ENCODE measurements at regions not wholly inside any gene's neighbourhood (a gene's known extent, or its start where the extent isn't known, plus 50 kb on each side); places are given as distances from the start of the nearest gene placed in this dataset.

DNA sequence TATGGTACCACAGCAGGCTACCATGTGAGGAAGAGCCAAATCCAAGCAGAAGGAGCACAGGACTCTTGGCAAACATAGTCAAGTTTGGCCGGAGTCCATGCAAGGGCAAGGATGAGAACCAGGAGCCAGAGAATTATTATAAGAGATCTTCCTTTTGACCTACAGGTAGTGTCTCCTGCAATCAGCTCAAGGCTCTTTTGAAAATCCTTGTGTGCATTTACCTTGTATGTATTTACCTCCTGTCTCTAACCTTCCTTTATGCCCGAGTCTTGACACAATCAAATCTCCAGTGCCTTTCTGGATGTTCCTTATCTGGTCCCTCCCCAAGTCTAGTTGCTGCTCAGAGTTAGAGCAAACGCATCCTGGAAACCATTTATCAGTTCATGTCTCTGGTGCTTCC lies 855.0 kb upstream of the CELF4 start:
- Histone ChIP-seq H3K27ac (no peak overlapping the region), H3K9me3 (no peaks in the 10 kb centered on the region; the same call in 1 of the 2 replicates), H3K36me3 (no peaks in the 10 kb centered on the region), H3K4me2 (no peak overlapping the region), H4K20me1 (no peaks in the 10 kb centered on the region), H3K9ac (no peak overlapping the region), H3K4me1 (no peaks in the 10 kb centered on the region), H3K27me3 (no peaks in the 10 kb centered on the region), H3K4me3 (no peak overlapping the region)
- TF ChIP-seq Cebpa-rat (IDR thresholded peaks at IDR 0.05) = no peak

DNA sequence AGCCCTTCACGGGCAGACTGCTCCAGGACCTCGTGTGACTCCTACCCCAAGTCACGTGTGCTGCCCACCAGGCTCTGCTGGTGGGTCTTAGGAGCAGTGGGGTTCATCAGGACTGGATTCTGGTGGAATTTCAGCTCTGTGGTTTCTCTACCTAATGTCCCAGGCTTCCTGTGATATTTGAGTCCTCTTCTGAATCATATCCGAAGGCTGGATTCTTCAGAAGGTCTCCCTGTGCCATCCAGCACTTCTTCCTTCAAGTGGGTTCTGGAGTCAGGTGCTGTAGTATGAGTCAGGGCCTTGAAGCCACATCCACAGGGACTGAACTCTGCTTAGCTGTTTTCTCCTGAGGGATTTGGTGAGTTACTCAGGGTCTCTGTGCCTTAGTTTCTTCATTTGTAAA lies 850.2 kb upstream of the CELF4 start:
- no peak overlapping the region for H3K4me2 ChIP-seq
- H3K27me3 ChIP-seq = no peaks in the 10 kb centered on the region
- H4K20me1 ChIP-seq = no peaks in the 10 kb centered on the region
- H3K36me3 ChIP-seq = no peaks in the 10 kb centered on the region
- peaks cover 6% of the 10 kb centered on the region; the same call in 1 of the 2 replicates for H3K9me3 ChIP-seq
- no peak overlapping the region for H3K27ac ChIP-seq
- no peak for TF ChIP-seq Cebpa-rat (IDR thresholded peaks at IDR 0.05)
- H3K9ac ChIP-seq = no peak overlapping the region
- no peak overlapping the region for H3K4me3 ChIP-seq
- no peaks in the 10 kb centered on the region for H3K4me1 ChIP-seq

DNA sequence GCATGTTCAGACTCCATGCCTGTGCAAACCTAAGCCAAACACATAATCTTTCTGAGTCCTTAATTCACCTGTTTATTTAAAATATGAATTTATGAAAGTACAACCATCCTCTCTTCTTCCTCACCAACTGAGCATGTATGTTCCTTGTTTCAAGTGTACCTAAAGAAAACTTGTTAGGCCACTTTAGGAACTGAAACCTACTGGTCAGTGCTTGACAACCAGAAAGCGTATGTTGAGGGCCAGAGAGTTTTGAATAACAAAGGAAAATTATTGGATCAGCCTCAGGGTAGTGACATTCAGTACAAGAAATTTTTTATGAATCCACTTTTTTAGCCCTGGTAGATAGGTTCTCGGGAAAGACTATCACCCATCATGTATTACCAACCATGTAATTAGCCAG lies 847.6 kb upstream of the CELF4 start:
- Histone ChIP-seq H3K4me1 (no peaks in the 10 kb centered on the region), H3K9ac (no peak overlapping the region), H4K20me1 (no peaks in the 10 kb centered on the region), H3K4me3 (no peak overlapping the region), H3K9me3 (peaks cover 31% of the 10 kb centered on the region), H3K27ac (no peak overlapping the region), H3K4me2 (no peak overlapping the region), H3K36me3 (no peaks in the 10 kb centered on the region), H3K27me3 (no peaks in the 10 kb centered on the region)
- TF ChIP-seq Cebpa-rat (IDR thresholded peaks at IDR 0.05) = no peak

DNA sequence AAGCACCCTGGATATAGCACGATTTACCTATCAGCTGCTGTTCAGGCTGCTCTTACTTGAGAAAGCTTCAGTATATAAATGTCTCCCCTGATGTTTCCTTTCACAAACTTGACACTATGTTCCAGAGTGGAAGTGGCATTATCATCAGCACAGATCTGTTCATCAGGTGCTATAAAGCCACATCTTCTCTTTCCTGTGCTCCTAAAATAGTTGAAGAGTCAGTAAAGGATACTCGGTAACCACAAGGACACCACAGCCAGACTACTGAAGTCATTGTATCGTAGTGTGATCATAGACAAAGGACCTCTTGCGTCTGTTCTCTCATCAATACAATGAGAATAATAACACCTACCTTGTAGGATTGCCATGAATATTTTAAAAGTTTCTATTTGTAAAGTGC lies 841.0 kb upstream of the CELF4 start:
- Histone ChIP-seq H3K27ac (peak overlapping the region; percentile 10; the same call in 1 of the 2 replicates), H3K9me3 (peaks cover 58% of the 10 kb centered on the region), H3K9ac (no peak overlapping the region; the same call in 1 of the 2 replicates), H4K20me1 (no peaks in the 10 kb centered on the region), H3K4me1 (peaks cover 22% of the 10 kb centered on the region), H3K36me3 (no peaks in the 10 kb centered on the region), H3K27me3 (no peaks in the 10 kb centered on the region), H3K4me3 (no peak overlapping the region; the same call in 1 of the 2 replicates), H3K4me2 (peak overlapping the region; percentile 60)
- no peak for TF ChIP-seq Cebpa-rat (IDR thresholded peaks at IDR 0.05)

DNA sequence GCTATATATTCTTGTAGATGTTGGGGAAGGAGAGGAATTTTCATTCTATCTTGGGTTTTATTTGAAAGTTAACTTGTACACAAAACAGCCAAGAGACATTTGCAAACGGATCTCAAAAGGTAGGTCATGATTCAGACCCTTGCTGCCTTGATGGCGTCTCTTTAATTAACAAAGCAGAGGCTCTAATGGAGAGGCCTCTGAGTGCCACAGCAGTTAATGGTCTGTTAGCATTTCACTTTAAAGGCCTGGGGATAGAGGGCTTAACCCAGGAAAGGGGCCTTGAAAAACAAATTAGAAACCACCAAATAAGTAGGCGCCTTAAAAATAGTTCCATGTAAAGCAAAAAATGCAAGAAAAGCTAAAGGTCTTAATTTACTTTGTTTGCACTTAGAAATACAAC lies 836.9 kb upstream of the CELF4 start:
- Histone ChIP-seq H3K27ac (no peak overlapping the region), H3K9me3 (peaks cover 22% of the 10 kb centered on the region), H3K9ac (no peak overlapping the region), H3K4me1 (peaks cover 22% of the 10 kb centered on the region), H3K27me3 (no peaks in the 10 kb centered on the region), H4K20me1 (no peaks in the 10 kb centered on the region), H3K36me3 (no peaks in the 10 kb centered on the region), H3K4me3 (no peak overlapping the region), H3K4me2 (no peak overlapping the region)
- no peak for TF ChIP-seq Cebpa-rat (IDR thresholded peaks at IDR 0.05)

DNA sequence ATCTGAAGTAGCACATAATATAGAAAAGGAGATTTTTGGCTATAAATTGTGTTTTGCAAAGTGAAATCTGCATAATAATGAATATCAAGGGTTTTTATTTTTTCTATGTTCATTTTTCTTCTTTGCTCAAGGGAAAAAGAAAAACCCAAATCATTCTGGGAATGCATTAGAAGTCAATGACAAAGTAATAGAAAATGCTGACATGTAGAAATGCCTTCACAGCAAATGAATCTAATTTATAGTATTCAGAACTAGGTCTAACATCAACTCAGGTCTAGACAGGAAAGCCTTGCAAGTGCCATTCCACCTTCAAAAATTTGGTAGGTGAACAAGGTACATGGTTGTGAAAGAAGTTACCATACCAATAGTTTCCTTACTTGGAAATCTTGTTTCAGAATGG lies 831.5 kb upstream of the CELF4 start:
- no peaks in the 10 kb centered on the region for H3K4me1 ChIP-seq
- peaks cover 18% of the 10 kb centered on the region for H3K9me3 ChIP-seq
- no peak overlapping the region for H3K27ac ChIP-seq
- no peak for TF ChIP-seq Cebpa-rat (IDR thresholded peaks at IDR 0.05)
- no peaks in the 10 kb centered on the region for H3K36me3 ChIP-seq
- no peak overlapping the region for H3K4me2 ChIP-seq
- H4K20me1 ChIP-seq = no peaks in the 10 kb centered on the region
- no peaks in the 10 kb centered on the region for H3K27me3 ChIP-seq
- H3K9ac ChIP-seq = no peak overlapping the region
- H3K4me3 ChIP-seq = no peak overlapping the region

DNA sequence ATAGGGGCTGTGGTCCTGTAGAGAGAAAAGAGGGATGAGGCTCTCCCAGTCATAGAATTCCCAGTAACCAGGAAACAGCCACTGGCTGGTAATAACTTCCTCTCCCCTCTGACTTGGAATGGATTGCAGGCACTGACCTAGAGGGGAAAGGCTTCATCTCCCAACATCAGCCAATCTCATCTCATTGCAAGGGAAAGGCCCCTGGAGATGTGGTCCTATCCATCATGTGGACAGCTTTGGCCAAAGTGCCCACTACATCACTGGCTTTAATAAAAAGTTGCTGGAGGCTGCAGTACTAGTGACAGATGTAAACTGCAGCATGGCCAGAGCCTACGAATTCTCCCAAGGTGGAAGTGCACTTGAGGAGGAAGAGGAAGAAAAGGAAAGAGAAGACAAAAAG lies 820.5 kb upstream of the CELF4 start:
- H3K4me2 ChIP-seq = no peak overlapping the region
- no peaks in the 10 kb centered on the region for H3K27me3 ChIP-seq
- no peak for TF ChIP-seq Cebpa-rat (IDR thresholded peaks at IDR 0.05)
- H3K4me3 ChIP-seq = no peak overlapping the region
- no peaks in the 10 kb centered on the region for H3K4me1 ChIP-seq
- no peak overlapping the region for H3K9ac ChIP-seq
- no peaks in the 10 kb centered on the region for H3K36me3 ChIP-seq
- H3K27ac ChIP-seq = no peak overlapping the region
- no peaks in the 10 kb centered on the region for H3K9me3 ChIP-seq
- no peaks in the 10 kb centered on the region for H4K20me1 ChIP-seq

DNA sequence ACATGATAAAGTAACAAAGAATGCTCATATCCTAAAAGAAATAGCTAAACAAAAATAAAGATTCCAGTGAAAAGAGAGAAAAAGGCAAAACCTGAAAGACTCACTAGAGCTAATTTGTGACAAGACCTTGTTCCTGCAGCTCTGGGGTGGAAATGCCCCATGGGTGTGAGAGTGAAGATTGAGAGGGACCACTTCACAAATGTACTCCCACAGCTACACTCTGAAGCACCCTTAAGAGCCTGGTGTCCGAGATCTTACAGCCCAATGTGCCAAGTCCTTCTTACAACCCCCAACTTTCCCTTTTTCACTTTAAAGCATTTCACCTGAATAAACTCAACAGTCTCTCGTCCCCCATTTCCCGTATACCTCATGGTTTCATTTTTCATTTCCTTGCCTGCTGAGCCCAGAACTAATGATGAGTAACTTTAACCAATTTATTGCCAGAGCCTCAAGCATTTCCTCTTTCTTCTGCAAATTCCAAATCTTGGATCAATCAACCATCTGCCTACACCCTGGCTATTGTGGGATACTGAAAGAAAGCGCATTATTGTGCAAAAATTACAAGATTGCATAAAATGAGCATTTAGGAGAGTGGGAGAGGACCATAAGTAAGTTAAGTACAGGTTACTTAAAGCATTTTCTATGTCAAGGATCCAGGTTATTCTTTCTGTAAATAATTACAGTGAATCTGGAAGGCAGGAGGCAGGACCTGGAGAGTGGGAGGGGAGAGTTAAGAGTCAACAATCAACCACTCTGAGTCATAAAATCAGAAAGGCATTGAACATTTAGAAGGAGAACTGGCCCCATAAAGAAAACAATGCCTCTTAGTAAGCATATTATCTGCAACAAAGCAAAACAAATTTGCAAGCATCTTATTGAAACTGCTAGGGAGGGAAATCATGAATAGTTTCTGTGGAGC lies 804.4 kb upstream of the CELF4 start:
- Histone ChIP-seq H3K4me2 (peak overlapping the region; percentile 28; the same call in 1 of the 2 replicates), H4K20me1 (no peaks in the 10 kb centered on the region)
- no peak for TF ChIP-seq Cebpa-rat (IDR thresholded peaks at IDR 0.05)

DNA sequence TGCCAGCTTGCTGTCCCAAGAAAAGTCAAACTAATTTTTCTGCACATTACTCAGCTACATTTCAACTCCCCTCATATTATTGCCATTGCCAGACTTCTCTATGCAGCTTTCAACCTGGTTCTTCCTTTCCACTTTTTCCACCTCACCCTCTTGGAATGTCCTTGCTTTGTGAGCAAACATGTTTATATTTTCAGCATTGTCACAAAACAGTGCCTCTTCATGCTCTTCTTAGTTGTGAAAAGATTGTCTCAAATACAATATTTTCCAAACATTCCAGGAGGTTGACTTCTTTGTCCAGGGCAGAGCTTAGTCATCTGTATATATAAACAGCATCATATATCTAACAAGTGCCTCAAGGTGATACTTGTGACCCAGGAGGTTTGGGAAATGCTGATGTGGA lies 803.3 kb upstream of the CELF4 start:
- no peak overlapping the region for H3K27ac ChIP-seq
- no peaks in the 10 kb centered on the region for H3K27me3 ChIP-seq
- no peak overlapping the region for H3K4me2 ChIP-seq
- H4K20me1 ChIP-seq = no peaks in the 10 kb centered on the region
- H3K9me3 ChIP-seq = peaks cover 12% of the 10 kb centered on the region; the same call in 1 of the 2 replicates
- TF ChIP-seq Cebpa-rat (IDR thresholded peaks at IDR 0.05) = no peak
- peaks cover 14% of the 10 kb centered on the region for H3K4me1 ChIP-seq
- no peaks in the 10 kb centered on the region for H3K36me3 ChIP-seq
- H3K4me3 ChIP-seq = no peak overlapping the region
- no peak overlapping the region for H3K9ac ChIP-seq

More for the DNA sequence above, 804.4 kb upstream of the CELF4 start:
- Histone ChIP-seq H3K36me3 (no peaks in the 10 kb centered on the region), H3K9me3 (peaks cover 12% of the 10 kb centered on the region; the same call in 1 of the 2 replicates), H3K27me3 (no peaks in the 10 kb centered on the region), H3K27ac (no peak overlapping the region), H3K4me1 (peaks cover 14% of the 10 kb centered on the region), H3K9ac (no peak overlapping the region), H3K4me3 (no peak overlapping the region)

DNA sequence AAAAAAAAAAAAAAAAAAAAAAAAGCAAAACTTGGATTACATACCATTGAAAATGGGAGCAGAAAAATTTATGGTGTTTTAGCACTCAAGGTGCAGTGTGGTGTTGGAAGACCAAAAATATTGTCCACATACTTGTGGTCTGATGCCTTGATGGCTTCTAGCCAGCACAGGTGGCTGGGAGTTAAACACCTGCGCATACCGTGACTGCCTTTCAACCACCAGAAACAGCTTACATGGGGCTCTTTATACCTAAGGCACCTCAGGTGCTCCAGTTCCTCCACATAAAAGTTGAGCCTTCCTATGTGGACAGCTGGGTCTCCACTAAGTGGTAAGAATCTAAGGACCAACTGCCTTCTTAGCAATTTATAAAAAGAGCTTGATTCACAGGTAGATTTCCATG lies 802.6 kb upstream of the CELF4 start:
- no peak for TF ChIP-seq Cebpa-rat (IDR thresholded peaks at IDR 0.05)
- no peaks in the 10 kb centered on the region for H3K36me3 ChIP-seq
- H4K20me1 ChIP-seq = no peaks in the 10 kb centered on the region
- H3K27me3 ChIP-seq = no peaks in the 10 kb centered on the region
- no peak overlapping the region for H3K9ac ChIP-seq
- H3K4me2 ChIP-seq = no peak overlapping the region
- H3K4me1 ChIP-seq = peaks cover 14% of the 10 kb centered on the region
- no peak overlapping the region for H3K27ac ChIP-seq
- H3K4me3 ChIP-seq = no peak overlapping the region
- peaks cover 12% of the 10 kb centered on the region; the same call in 1 of the 2 replicates for H3K9me3 ChIP-seq
